CD14-positive monocyte (primary cell): ENCODE measurements at regions not wholly inside any gene's neighbourhood (a gene's known extent, or its start where the extent isn't known, plus 50 kb on each side); places are given as distances from the start of the nearest gene placed in this dataset.

Experiments
- DNase-seq, 3 donors: peaks; one replicate each; pipeline ENCODE4 v3.0.0-alpha.2; 2011 to 2022
- H2AFZ ChIP-seq: 2 replicates; pipeline ENCODE4 v1.6.0; 2012; ENCODE audit warnings: mild to moderate bottlenecking, low read depth, low read length, inconsistent platforms; ENCODE audit not compliant: insufficient read depth, poor library complexity, severe bottlenecking
- H3K27ac ChIP-seq, 2 donors: 1 replicate in 1 of 2; 2 replicates in 1 of 2; pipeline ENCODE4 v1.5.1; 2012 to 2013; ENCODE audit warnings: low read length in 2 of 2, control low read depth in 1 of 2, inconsistent platforms in 1 of 2, low read depth in 1 of 2, mild to moderate bottlenecking in 1 of 2
- H3K27me3 ChIP-seq, 2 donors: one replicate each; pipeline versions ENCODE4 v1.6.0 to v1.6.1; 2011 to 2013; ENCODE audit warnings: low read length in 2 of 2; ENCODE audit not compliant: control insufficient read depth in 2 of 2, insufficient read depth in 2 of 2
- H3K36me3 ChIP-seq, 2 donors: replicated peaks in 1 of 2; 1 replicate in 1 of 2; 2 replicates in 1 of 2; pipeline versions ENCODE4 v1.5.1 to v1.6.1; 2012 to 2013; ENCODE audit warnings: low read length in 2 of 2, control low read depth in 1 of 2, inconsistent platforms in 1 of 2, mild to moderate bottlenecking in 1 of 2; ENCODE audit not compliant: insufficient read depth in 2 of 2, control insufficient read depth in 1 of 2
- H3K4me1 ChIP-seq, 2 donors: 1 replicate in 1 of 2; 2 replicates in 1 of 2; pipeline versions ENCODE4 v1.5.1 to v1.6.1; 2012 to 2013; ENCODE audit warnings: low read length in 2 of 2, control low read depth in 1 of 2, inconsistent platforms in 1 of 2, mild to moderate bottlenecking in 1 of 2, moderate library complexity in 1 of 2; ENCODE audit not compliant: insufficient read depth in 2 of 2, control insufficient read depth in 1 of 2
- H3K4me2 ChIP-seq: replicated peaks from 2 replicates; pipeline ENCODE3; 2012; ENCODE audit warnings: low read length, moderate library complexity, mild to moderate bottlenecking; ENCODE audit not compliant: poor library complexity, severe bottlenecking; ENCODE audit errors: extremely low read depth
- H3K4me3 ChIP-seq, 3 experiments: fragments of 200-600 bp in 1 of 3; sonication (generic) in 1 of 3; replicated peaks in 1 of 3; 1 replicate in 2 of 3; 2 replicates in 1 of 3; pipeline ENCODE4 v1.5.1; 2011 to 2013; ENCODE audit warnings: low read length in 3 of 3, mild to moderate bottlenecking in 3 of 3, control low read depth in 2 of 3, low read depth in 2 of 3, inconsistent platforms in 1 of 3, moderate library complexity in 1 of 3
- H3K79me2 ChIP-seq: 2 replicates; pipeline ENCODE4 v1.6.0; 2012; ENCODE audit warnings: mild to moderate bottlenecking, control low read depth, inconsistent platforms, low read length, moderate library complexity; ENCODE audit not compliant: insufficient read depth
- H3K9ac ChIP-seq: 2 replicates; pipeline ENCODE4 v1.6.0; 2017; ENCODE audit warnings: low read length, mild to moderate bottlenecking; ENCODE audit not compliant: insufficient read depth, poor library complexity, severe bottlenecking
- H3K9me3 ChIP-seq, 2 donors: replicated peaks in 1 of 2; 1 replicate in 1 of 2; 2 replicates in 1 of 2; pipeline versions ENCODE4 v1.5.1 to v1.6.1; 2012 to 2013; ENCODE audit warnings: low read length in 2 of 2, control low read depth in 1 of 2; ENCODE audit not compliant: control insufficient read depth in 1 of 2, insufficient read depth in 1 of 2
- H4K20me1 ChIP-seq: 2 replicates; pipeline ENCODE4 v1.6.0; 2012; ENCODE audit warnings: mild to moderate bottlenecking, low read length, control low read depth, moderate library complexity; ENCODE audit not compliant: insufficient read depth
- H3K27ac Mint-ChIP-seq, 7 donors: one replicate each; pipeline ENCODE4 v1.8.0; 2020; ENCODE audit warnings: mild to moderate bottlenecking in 7 of 7, mixed read lengths in 7 of 7, moderate library complexity in 6 of 7, inconsistent platforms in 2 of 7
- H3K27me3 Mint-ChIP-seq, 3 donors: one replicate each; pipeline ENCODE4 v1.8.0; 2021 to 2022; ENCODE audit warnings: low read depth in 3 of 3, mild to moderate bottlenecking in 3 of 3, mixed read lengths in 3 of 3, moderate library complexity in 3 of 3, inconsistent platforms in 1 of 3
- H3K36me3 Mint-ChIP-seq, 2 donors: one replicate each; pipeline ENCODE4 v1.8.0; 2020; ENCODE audit warnings: mixed read lengths in 2 of 2, inconsistent platforms in 1 of 2, mild to moderate bottlenecking in 1 of 2
- H3K4me1 Mint-ChIP-seq: one replicate; pipeline ENCODE4 v1.8.0; 2020; ENCODE audit warnings: mild to moderate bottlenecking, mixed read lengths
- H3K4me3 Mint-ChIP-seq, 2 donors: one replicate each; pipeline ENCODE4 v1.8.0; 2020; ENCODE audit warnings: mild to moderate bottlenecking in 2 of 2, mixed read lengths in 2 of 2, moderate library complexity in 1 of 2
- H3K9me3 Mint-ChIP-seq, 7 donors: one replicate each; pipeline ENCODE4 v1.8.0; 2020 to 2022; ENCODE audit warnings: mixed read lengths in 7 of 7, mild to moderate bottlenecking in 6 of 7, moderate library complexity in 6 of 7, inconsistent platforms in 2 of 7
- WGBS: methylation state at CpG from one replicate; pipeline ENCODE4 v1.1.5; 2013; ENCODE audit warnings: missing lambda C conversion rate; ENCODE audit not compliant: insufficient coverage; 5-methylcytosine and 5-hydroxymethylcytosine counted together
- intact Hi-C, 2 donors: fragments of 100-400 bp; cut with micrococcal nuclease; formaldehyde crosslinking; loops; one replicate each; pipeline versions ENCODE4 v1.15.0 to v1.15.1; 2023
- TF ChIP-seq, protein P1 (sequence below): fragments of 200-600 bp; IDR thresholded peaks from one replicate; pipeline ENCODE4 v1.8.0; 2022; ENCODE audit warnings: antibody characterized with exemption, mild to moderate bottlenecking

DNA sequence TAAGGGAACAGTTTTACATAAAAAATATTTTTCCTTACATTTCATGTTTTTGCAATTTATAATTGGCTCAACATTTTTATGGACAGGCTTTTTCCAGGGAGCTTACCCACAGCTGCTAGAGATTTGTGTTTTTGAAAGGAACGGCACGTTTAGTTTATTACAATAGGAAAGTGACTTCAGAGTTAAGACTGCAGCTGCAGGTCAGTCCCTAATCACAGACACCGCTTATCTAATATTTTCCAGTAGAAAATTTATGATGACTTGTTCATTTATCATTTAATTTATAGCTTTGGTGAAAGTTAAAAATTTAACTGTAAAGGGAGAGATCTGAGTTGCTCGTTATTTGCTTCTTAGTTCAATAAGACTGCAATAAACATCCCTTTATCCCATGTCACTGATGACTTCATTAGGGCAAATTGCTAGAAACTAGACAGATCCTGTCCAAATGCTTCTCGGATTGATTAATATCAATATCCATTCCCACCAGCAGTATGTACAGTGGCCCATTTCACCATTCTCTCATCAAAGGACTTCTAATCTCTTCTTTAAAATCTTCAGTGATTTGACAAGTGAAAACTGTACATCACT lies 97.0 kb upstream of the ODAD2 start:
- H3K4me2 ChIP-seq, result no peak overlapping the region
- H3K27me3 Mint-ChIP-seq, result no peaks in the 10 kb centered on the region
- H3K4me3 Mint-ChIP-seq, result no peak overlapping the region
- peaks cover 11 to 15% of the 10 kb centered on the region in 2 donors for H3K36me3 Mint-ChIP-seq
- H3K9me3 ChIP-seq, result no peaks in the 10 kb centered on the region
- intact Hi-C loops, result no loop called here
- no peaks in the 10 kb centered on the region for H3K9me3 Mint-ChIP-seq
- no peak overlapping the region for H3K4me3 ChIP-seq
- no peaks in the 10 kb centered on the region for H3K79me2 ChIP-seq
- no peak overlapping the region for H3K27ac Mint-ChIP-seq
- no peaks in the 10 kb centered on the region for H3K4me1 Mint-ChIP-seq
- 100% methylated on average over 1 of the region's 5 CpGs for WGBS
- no peak for DNase-seq
- no peaks in the 10 kb centered on the region for H3K27me3 ChIP-seq
- H3K4me1 ChIP-seq, result no peaks in the 10 kb centered on the region
- H4K20me1 ChIP-seq, result no peaks in the 10 kb centered on the region
- H2AFZ ChIP-seq, result no peak overlapping the region
- no peak overlapping the region for H3K9ac ChIP-seq
- TF ChIP-seq, protein P1, sequence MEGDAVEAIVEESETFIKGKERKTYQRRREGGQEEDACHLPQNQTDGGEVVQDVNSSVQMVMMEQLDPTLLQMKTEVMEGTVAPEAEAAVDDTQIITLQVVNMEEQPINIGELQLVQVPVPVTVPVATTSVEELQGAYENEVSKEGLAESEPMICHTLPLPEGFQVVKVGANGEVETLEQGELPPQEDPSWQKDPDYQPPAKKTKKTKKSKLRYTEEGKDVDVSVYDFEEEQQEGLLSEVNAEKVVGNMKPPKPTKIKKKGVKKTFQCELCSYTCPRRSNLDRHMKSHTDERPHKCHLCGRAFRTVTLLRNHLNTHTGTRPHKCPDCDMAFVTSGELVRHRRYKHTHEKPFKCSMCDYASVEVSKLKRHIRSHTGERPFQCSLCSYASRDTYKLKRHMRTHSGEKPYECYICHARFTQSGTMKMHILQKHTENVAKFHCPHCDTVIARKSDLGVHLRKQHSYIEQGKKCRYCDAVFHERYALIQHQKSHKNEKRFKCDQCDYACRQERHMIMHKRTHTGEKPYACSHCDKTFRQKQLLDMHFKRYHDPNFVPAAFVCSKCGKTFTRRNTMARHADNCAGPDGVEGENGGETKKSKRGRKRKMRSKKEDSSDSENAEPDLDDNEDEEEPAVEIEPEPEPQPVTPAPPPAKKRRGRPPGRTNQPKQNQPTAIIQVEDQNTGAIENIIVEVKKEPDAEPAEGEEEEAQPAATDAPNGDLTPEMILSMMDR, result no peak
- peaks cover 0 to 15% of the 10 kb centered on the region in 2 donors for H3K36me3 ChIP-seq
- no peak overlapping the region for H3K27ac ChIP-seq

DNA sequence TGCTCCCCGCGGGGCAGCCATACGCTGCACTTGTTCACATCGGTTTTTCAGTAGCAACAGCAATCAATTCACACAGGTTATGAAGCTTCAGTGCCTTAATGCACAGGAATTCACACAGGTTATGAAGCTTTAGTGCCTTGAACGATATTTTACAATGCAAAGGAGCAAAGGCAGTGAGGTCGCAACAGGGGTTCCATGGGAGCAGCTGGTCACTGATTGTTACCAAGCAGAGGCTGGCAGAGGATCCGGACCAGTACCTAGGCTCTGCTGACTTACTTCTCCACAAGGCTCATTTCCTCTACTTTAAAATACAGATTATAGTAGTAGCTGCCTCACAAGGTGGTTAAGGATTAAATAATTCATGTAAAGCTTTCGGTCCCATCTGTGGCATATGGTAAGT lies 95.2 kb upstream of the ODAD2 start:
- Mint-ChIP-seq H3K36me3 (peaks cover 19 to 27% of the 10 kb centered on the region in 2 donors), H3K4me1 (no peaks in the 10 kb centered on the region), H3K27me3 (no peaks in the 10 kb centered on the region), H3K27ac (no peak overlapping the region), H3K4me3 (no peak overlapping the region), H3K9me3 (peaks cover 0 to 3% (median 0%) of the 10 kb centered on the region in 7 donors)
- 99% methylated on average over 6 of the region's 8 CpGs for WGBS
- H3K4me1 ChIP-seq, result no peaks in the 10 kb centered on the region
- no peak overlapping the region for H3K4me3 ChIP-seq
- no peaks in the 10 kb centered on the region for H4K20me1 ChIP-seq
- no peaks in the 10 kb centered on the region for H3K9me3 ChIP-seq
- H3K79me2 ChIP-seq, result no peaks in the 10 kb centered on the region
- DNase-seq, result no peak
- H3K36me3 ChIP-seq, result peaks cover 5 to 28% of the 10 kb centered on the region in 2 donors
- H3K9ac ChIP-seq, result no peak overlapping the region
- intact Hi-C loops, result no loop called here
- no peak overlapping the region for H3K27ac ChIP-seq
- H3K4me2 ChIP-seq, result no peak overlapping the region
- no peak overlapping the region for H2AFZ ChIP-seq
- TF ChIP-seq, protein P1, result no peak
- no peaks in the 10 kb centered on the region for H3K27me3 ChIP-seq
